Endothelial cell of umbilical vein (primary cell): ENCODE measurements at regions not wholly inside any gene's neighbourhood (a gene's known extent, or its start where the extent isn't known, plus 50 kb on each side); places are given as distances from the start of the nearest gene placed in this dataset.

Source experiments
- BruUV-seq: library from RNA; stranded (reverse); fragments of 400-500 nt; replicated peaks from 2 replicates; lab custom pipeline; 2021; lab: Mats Ljungman, UMichigan
- CTCF ChIA-PET: fragments of 300-600, 350-600 bp; sonication (Branson Sonifier 250); formaldehyde crosslinking; loops from one replicate; lab custom pipeline; 2021; ENCODE audit warnings: antibody characterized with exemption, inconsistent platforms; lab: Charles Lee
- POLR2A ChIA-PET: fragments of 300-600, 350-600 bp; sonication (Branson Sonifier 250); formaldehyde crosslinking; loops from one replicate; lab custom pipeline; 2021; ENCODE audit warnings: antibody characterized with exemption, inconsistent platforms; lab: Charles Lee
- DNase-seq: peaks from one replicate; pipeline ENCODE4 v3.0.0-alpha.2; 2011; ENCODE audit warnings: low read depth, low spot score
- FAIRE-seq: peaks from 2 replicates; lab custom pipeline; 2011; peaks lifted over from hg19 to GRCh38; lab: Jason Lieb, UNC
- H2AFZ ChIP-seq: 2 replicates; pipeline ENCODE4 v1.6.0; 2012; ENCODE audit warnings: low read depth, low read length, control low read depth, inconsistent platforms
- H3K27ac ChIP-seq: 2 replicates; pipeline ENCODE4 v1.5.1; 2011; ENCODE audit warnings: low read depth, mild to moderate bottlenecking, control low read depth, low read length, moderate library complexity; ENCODE audit not compliant: insufficient read depth
- H3K27me3 ChIP-seq, 2 experiments: 2 replicates each; pipeline versions ENCODE4 v1.6.0 to v1.6.1; 2011; ENCODE audit warnings: low read length in 2 of 2, mixed read lengths in 1 of 2; ENCODE audit not compliant: control insufficient read depth in 2 of 2, insufficient read depth in 2 of 2
- H3K36me3 ChIP-seq, 2 experiments: 2 replicates in 1 of 2; 3 replicates in 1 of 2; pipeline ENCODE4 v1.5.1; 2011; ENCODE audit warnings: low read length in 2 of 2, mild to moderate bottlenecking in 1 of 2, moderate library complexity in 1 of 2; ENCODE audit not compliant: control insufficient read depth in 2 of 2, insufficient read depth in 2 of 2; ENCODE audit errors: extremely low read depth in 1 of 2
- H3K4me1 ChIP-seq: 3 replicates; pipeline ENCODE4 v1.5.1; 2011; ENCODE audit warnings: mild to moderate bottlenecking, low read length; ENCODE audit not compliant: control insufficient read depth, insufficient read depth; ENCODE audit errors: extremely low read depth
- H3K4me2 ChIP-seq: 2 replicates; pipeline ENCODE4 v1.6.1; 2011; ENCODE audit warnings: low read length, control low read depth, mixed read lengths; ENCODE audit not compliant: insufficient read depth
- H3K4me3 ChIP-seq, 3 experiments: fragments of 200-600 bp in 1 of 3; sonication (generic), shearing (Covaris generic) in 1 of 3; replicated peaks in 1 of 3; 2 replicates each; pipeline ENCODE4 v1.5.1; 2011 to 2016; ENCODE audit warnings: control low read depth in 3 of 3, low read length in 3 of 3, mild to moderate bottlenecking in 2 of 3, inconsistent platforms in 1 of 3, low read depth in 1 of 3, moderate library complexity in 1 of 3; ENCODE audit not compliant: insufficient read depth in 1 of 3
- H3K79me2 ChIP-seq: 2 replicates; pipeline ENCODE4 v1.6.0; 2012; ENCODE audit warnings: low read length, inconsistent platforms; ENCODE audit not compliant: control insufficient read depth, insufficient read depth
- H3K9ac ChIP-seq: replicated peaks from 2 replicates; pipeline ENCODE3; 2011; ENCODE audit warnings: low read length, control low read depth; ENCODE audit not compliant: insufficient read depth; ENCODE audit errors: extremely low read depth
- H3K9me1 ChIP-seq: replicated peaks from 3 replicates; pipeline ENCODE4 v1.6.0; 2011; ENCODE audit warnings: mild to moderate bottlenecking, low read length; ENCODE audit not compliant: control insufficient read depth, insufficient read depth; ENCODE audit errors: extremely low read depth
- H3K9me3 ChIP-seq: replicated peaks from 2 replicates; pipeline ENCODE4 v1.5.1; 2012; ENCODE audit warnings: low read length, inconsistent platforms; ENCODE audit not compliant: control insufficient read depth, insufficient read depth
- H4K20me1 ChIP-seq: replicated peaks from 2 replicates; pipeline ENCODE3; 2011; ENCODE audit warnings: mild to moderate bottlenecking, low read length; ENCODE audit not compliant: control insufficient read depth, insufficient read depth; ENCODE audit errors: extremely low read depth
- EZH2 ChIP-seq: IDR thresholded peaks from 2 replicates; pipeline ENCODE4 v1.6.1; 2012; ENCODE audit warnings: borderline replicate concordance, low read depth, mild to moderate bottlenecking, moderate library complexity, low read length, inconsistent platforms; ENCODE audit not compliant: severe bottlenecking
- FOS ChIP-seq: IDR thresholded peaks from 2 replicates; pipeline ENCODE4 v1.6.1; 2011; ENCODE audit warnings: mild to moderate bottlenecking, low read length, moderate library complexity, borderline replicate concordance; ENCODE audit not compliant: insufficient read depth
- GATA2 ChIP-seq: IDR thresholded peaks from 2 replicates; pipeline ENCODE4 v1.7.0; 2011; ENCODE audit warnings: low read depth, mild to moderate bottlenecking, moderate library complexity, mixed read lengths, low read length; ENCODE audit not compliant: insufficient read length, insufficient read depth
- JUN ChIP-seq: IDR thresholded peaks from 2 replicates; pipeline ENCODE4 v1.6.1; 2011; ENCODE audit warnings: borderline replicate concordance, low read depth; ENCODE audit not compliant: insufficient read length, insufficient read depth
- MYC ChIP-seq: IDR thresholded peaks from one replicate; pipeline ENCODE4 v1.6.1; 2011; ENCODE audit warnings: mild to moderate bottlenecking, low read depth, low read length
- POLR2A ChIP-seq: IDR thresholded peaks from 2 replicates; pipeline ENCODE4 v1.6.1; 2012; ENCODE audit warnings: low read depth, mild to moderate bottlenecking, control low read depth, low read length
- POLR2AphosphoS5 ChIP-seq: IDR thresholded peaks from 2 replicates; pipeline ENCODE4 v1.6.1; 2012; ENCODE audit warnings: low read depth, mild to moderate bottlenecking, control low read depth, low read length, moderate library complexity; ENCODE audit not compliant: insufficient read depth
- dilution Hi-C: fragments of 300-500 bp; cut with MboI; formaldehyde crosslinking; loops from one replicate; pipeline ENCODE4 v1.15.0; 2019; ENCODE audit warnings: low sequenced_read_pairs; ENCODE audit not compliant: extremely low pct_ligation_motif_present
- intact Hi-C: fragments of 100-400 bp; cut with micrococcal nuclease; formaldehyde crosslinking; loops from one replicate; pipeline ENCODE4 v1.10.0; 2022
- TF ChIP-seq, protein P1 (sequence below): IDR thresholded peaks from 2 replicates; pipeline ENCODE4 v1.6.1; 2011; ENCODE audit not compliant: insufficient read depth, insufficient read length
- TF ChIP-seq, protein P2 (sequence below), 2 donors: IDR thresholded peaks; 1 replicate in 1 of 2; 2 replicates in 1 of 2; pipeline ENCODE4 v1.5.1; 2011; ENCODE audit warnings: low read length in 2 of 2, mild to moderate bottlenecking in 2 of 2, moderate library complexity in 2 of 2, control low read depth in 1 of 2, inconsistent platforms in 1 of 2, low read depth in 1 of 2; ENCODE audit not compliant: insufficient read depth in 1 of 2; ENCODE audit errors: extremely low read depth in 1 of 2

DNA sequence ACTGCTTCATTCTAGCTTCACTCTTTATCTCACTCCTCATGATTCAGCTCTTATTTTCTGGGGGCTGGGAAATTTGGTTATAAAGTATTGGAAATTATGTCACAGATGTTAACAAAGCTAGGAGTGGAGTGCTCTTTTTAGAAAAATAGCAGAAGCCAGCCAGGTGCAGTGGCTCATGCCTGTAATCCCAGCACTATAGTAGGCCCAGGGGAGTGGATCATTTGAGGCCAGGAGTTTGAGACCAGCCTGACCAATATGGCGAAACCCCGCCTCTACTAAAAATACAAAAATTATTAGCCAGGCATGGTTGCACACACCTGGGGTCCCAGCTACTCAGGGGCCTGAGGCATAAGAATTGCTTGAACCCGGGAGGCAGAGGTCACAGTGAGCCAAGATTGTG, 97.2 kb upstream of the GUCY1A1 start:
- Histone ChIP-seq H3K79me2 (no peaks in the 10 kb centered on the region), H3K9me1 (no peaks in the 10 kb centered on the region), H3K27me3 (no peaks in the 10 kb centered on the region), H3K4me1 (no peaks in the 10 kb centered on the region), H3K4me2 (no peak overlapping the region), H3K36me3 (no peaks in the 10 kb centered on the region), H2AFZ (no peak overlapping the region), H3K9ac (no peak overlapping the region), H3K9me3 (no peaks in the 10 kb centered on the region), H3K27ac (no peak overlapping the region), H4K20me1 (no peaks in the 10 kb centered on the region), H3K4me3 (no peak overlapping the region)
- CTCF ChIA-PET = interaction anchor here (2.0 kb wide), 1 partner anchor 24 kb away, joined by 4 read pairs; no protein-coding TSS in a partner anchor
- no TSS peak for BruUV-seq
- DNase-seq (no peak), FAIRE-seq (no peak)
- dilution Hi-C loops (no loop called here), intact Hi-C loops (no loop called here)
- no peak for TF ChIP-seq EZH2
- no peak for TF ChIP-seq MYC
- TF ChIP-seq, protein P1, sequence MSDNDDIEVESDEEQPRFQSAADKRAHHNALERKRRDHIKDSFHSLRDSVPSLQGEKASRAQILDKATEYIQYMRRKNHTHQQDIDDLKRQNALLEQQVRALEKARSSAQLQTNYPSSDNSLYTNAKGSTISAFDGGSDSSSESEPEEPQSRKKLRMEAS = no peak
- TF ChIP-seq POLR2AphosphoS5 = no peak
- TF ChIP-seq FOS = no peak
- TF ChIP-seq JUN = no peak
- TF ChIP-seq, protein P2, sequence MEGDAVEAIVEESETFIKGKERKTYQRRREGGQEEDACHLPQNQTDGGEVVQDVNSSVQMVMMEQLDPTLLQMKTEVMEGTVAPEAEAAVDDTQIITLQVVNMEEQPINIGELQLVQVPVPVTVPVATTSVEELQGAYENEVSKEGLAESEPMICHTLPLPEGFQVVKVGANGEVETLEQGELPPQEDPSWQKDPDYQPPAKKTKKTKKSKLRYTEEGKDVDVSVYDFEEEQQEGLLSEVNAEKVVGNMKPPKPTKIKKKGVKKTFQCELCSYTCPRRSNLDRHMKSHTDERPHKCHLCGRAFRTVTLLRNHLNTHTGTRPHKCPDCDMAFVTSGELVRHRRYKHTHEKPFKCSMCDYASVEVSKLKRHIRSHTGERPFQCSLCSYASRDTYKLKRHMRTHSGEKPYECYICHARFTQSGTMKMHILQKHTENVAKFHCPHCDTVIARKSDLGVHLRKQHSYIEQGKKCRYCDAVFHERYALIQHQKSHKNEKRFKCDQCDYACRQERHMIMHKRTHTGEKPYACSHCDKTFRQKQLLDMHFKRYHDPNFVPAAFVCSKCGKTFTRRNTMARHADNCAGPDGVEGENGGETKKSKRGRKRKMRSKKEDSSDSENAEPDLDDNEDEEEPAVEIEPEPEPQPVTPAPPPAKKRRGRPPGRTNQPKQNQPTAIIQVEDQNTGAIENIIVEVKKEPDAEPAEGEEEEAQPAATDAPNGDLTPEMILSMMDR (IDR thresholded peaks at IDR 0.05; ENCODE audit: extremely low read depth in 1 of 2, insufficient read depth in 1 of 2, low read depth in 1 of 2, low read length in 2 of 2) = no peak
- no peak for TF ChIP-seq GATA2
- no peak for TF ChIP-seq POLR2A
- POLR2A ChIA-PET = no interaction called here
